GM19467 (cell line): ENCODE measurements at regions not wholly inside any gene's neighbourhood (a gene's known extent, or its start where the extent isn't known, plus 50 kb on each side); places are given as distances from the start of the nearest gene placed in this dataset.

Experiments used
- ATAC-seq: cut with Tn5 transposase; IDR thresholded peaks from one replicate; pipeline ENCODE4 v1.9.1; 2021; ENCODE audit warnings: mild to moderate bottlenecking, moderate library complexity; ENCODE audit not compliant: unreplicated experiment

DNA sequence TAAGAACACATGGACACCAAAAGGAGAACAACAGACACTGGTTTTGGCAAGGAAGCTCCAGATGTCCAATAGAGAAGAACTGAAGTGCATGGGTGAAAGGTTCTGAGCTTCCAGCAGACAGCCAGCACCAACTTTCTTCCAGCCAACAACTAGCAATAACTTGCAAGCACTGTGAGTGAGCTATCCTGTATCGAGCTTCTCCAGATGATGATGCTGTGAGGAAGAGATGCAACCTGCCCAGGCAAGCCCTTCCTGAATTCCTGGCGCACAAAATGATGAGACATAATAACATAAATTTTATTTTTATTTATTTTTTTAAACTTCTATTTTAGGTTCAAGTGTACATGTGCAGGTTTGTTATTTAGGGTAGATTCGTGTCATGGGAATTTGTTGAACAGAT, 692.1 kb downstream of the DNAJB9 start:
- no peak for ATAC-seq

- ATAC-seq, result no peak
These were observed 696.9 kb downstream of the DNAJB9 start for GRCh38 chr7:109266610-109267009.

DNA sequence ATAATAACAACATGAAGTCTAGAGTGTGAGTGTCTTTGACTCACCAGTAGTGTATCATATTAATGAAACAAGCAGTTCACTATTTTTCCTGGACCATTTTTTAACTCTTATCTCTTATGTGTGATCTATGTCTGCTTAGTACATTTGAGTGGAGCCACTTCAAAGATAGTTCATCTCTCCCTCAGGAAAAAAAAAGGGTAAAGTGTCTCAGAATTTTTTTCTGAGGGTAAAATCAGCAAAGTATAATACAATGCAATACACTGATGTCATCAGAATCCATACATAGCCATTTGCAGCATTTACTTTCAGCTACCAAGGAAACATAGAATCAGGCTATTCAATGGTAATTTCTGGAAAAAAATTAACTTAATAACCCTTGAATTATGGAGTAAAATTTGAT, 706.7 kb downstream of the DNAJB9 start:
- ATAC-seq, result no peak

- no peak for ATAC-seq
These were observed 713.1 kb downstream of the DNAJB9 start for GRCh38 chr7:109282726-109283125.

GRCh38 chr7:109284943-109285342, 715.3 kb downstream of the DNAJB9 start:
- no peak for ATAC-seq

DNA sequence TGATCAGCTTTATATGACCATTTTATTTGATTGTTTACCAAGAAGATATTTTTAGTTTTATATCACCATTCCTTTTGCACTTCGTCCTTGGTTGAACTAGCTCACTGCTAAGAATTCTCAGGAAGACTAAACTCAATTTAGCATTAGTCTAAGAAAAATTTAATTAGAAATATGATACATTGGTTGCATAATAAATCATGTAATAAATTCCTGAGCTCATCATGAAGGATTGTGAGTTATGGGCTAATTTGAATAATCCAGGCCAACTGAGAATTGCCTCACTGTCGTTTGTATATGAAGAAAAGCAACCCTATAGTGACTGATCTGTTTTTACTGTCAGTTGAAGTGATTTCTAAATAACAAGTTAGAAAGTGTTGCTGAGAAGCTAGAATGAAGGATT, 725.5 kb downstream of the DNAJB9 start:
- no peak for ATAC-seq

GRCh38 chr7:109308816-109309215, 739.1 kb downstream of the DNAJB9 start:
- no peak for ATAC-seq

DNA sequence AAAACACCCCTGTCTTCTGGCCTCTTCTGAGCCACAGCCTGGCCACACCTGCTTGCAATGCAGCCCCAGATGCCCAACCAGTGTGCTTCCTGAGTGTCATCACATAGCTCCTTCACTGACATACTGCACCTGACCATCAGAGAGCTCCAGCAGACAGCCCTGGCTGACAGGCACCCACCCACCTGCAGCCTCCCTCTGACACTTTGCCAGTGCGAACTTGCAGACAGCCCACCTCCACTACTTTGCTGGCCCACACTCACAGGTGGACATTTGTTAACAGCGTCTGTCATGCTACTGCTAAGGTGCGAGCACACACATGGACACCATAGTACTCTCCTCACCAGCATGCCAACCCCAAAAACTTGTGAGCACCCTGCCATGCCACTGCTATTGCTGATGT, 740.1 kb downstream of the DNAJB9 start:
- ATAC-seq, result no peak

GRCh38 chr7:109318136-109318535, 748.5 kb downstream of the DNAJB9 start:
- no peak for ATAC-seq

- ATAC-seq, result no peak
These were observed 753.2 kb downstream of the DNAJB9 start for GRCh38 chr7:109322833-109323232.

- ATAC-seq, result no peak
These were observed 761.7 kb downstream of the DNAJB9 start for GRCh38 chr7:109331423-109331822.

DNA sequence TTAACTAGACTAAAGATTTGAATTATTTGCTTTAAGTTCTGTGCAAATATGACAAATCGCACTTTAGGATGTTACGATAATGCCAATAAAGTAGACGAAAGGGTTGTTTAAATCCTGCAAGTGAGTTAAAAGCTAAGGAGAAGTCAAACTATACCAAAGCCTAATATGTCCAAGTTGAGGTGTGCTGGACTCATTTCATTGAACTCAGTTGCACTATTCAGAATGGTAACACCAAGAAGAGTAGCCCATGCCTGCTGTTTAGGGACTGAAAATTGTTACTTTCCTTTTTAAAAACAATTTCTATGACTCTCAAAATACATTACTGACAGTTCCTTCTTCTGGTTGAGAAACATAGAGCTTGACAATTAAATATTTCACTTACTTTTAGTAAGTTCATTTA, 766.3 kb downstream of the DNAJB9 start:
- no peak for ATAC-seq

- no peak for ATAC-seq
These were observed 766.9 kb downstream of the DNAJB9 start for GRCh38 chr7:109336531-109336930.

- no peak for ATAC-seq
These were observed 774.0 kb downstream of the DNAJB9 start for GRCh38 chr7:109343678-109344077.

GRCh38 chr7:109351493-109351892, 781.8 kb downstream of the DNAJB9 start:
- no peak for ATAC-seq

GRCh38 chr7:109354000-109354399, 784.3 kb downstream of the DNAJB9 start:
- no peak for ATAC-seq

GRCh38 chr7:109354552-109354951, 784.9 kb downstream of the DNAJB9 start:
- ATAC-seq, result no peak

- ATAC-seq, result no peak
These were observed 806.1 kb downstream of the DNAJB9 start for GRCh38 chr7:109375823-109376222.

DNA sequence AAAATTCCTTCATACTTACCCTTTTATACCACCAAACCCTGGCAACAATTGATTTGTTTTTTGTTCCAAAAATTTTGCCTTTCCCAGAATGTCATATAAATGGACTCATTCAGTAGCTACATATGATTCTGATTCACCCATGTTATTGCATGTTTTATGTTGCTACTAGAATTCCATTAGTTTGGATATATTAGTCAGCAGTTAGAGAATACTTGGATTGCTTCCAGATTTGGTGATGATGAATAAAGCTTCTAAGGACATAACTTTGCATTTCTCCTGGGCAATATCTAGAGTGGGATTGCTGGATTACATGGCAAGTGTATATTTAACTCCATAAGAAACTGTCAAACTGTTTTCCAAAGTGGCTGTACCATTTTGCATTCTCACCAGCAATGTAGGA, 806.9 kb downstream of the DNAJB9 start:
- ATAC-seq, result no peak

GRCh38 chr7:109377076-109377884, 807.6 kb downstream of the DNAJB9 start:
- no peak for ATAC-seq

- no peak for ATAC-seq
These were observed 817.3 kb downstream of the DNAJB9 start for GRCh38 chr7:109386959-109387358.

DNA sequence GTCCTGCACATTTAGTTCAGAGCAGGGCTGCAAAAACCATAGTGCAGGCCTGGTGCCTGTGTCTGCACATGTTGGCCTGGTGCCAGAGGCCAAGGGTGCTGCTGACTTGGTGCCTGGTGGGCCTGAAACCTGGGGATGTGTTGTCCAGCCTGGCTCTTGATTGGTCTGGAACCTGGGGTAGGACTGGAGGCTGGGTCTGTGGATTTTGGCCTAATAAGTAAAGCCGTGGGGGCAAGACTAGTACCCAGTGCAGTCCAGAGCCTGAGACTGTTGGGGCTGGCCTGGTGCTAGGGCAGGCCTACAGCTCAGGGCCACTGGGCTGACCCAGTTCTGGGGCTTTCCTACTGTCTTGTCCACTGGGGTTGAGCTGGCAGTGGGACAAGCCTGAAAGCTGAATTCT, 817.9 kb downstream of the DNAJB9 start:
- ATAC-seq, result no peak

DNA sequence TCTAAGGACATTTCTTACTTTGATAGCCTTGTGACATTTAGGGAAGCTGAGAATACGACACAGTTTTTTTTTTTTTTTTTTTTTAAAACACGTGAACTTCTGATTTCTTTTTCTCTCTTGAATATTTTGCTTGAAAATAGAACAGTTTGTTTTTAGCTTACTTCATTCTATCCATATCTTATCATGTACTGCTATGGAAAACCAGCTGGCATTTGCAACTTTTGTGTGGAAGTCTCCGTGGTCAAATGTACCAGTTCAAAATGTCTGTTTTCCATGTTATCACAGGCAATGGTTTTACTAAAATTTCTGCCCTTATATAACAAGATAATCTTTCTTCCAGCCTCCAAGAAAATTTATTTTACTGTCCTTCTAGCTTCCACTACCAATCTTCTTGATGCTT, 821.6 kb downstream of the DNAJB9 start:
- ATAC-seq, result no peak
